ENCODE measurements at regions not wholly inside any gene's neighbourhood (a gene's known extent, or its start where the extent isn't known, plus 50 kb on each side); places are given as distances from the start of the nearest gene placed in this dataset.

- no peak for DNase-seq
These were observed 129.2 kb upstream of the FAM3C start for GRCh38 chr7:121525155-121525819.

GRCh38 chr7:121521711-121522400 is 125.7 kb upstream of the FAM3C start:
- no peak for DNase-seq

- no peak for DNase-seq
These were observed 124.8 kb upstream of the FAM3C start for GRCh38 chr7:121520911-121521310.

GRCh38 chr7:121519548-121520521 is 123.7 kb upstream of the FAM3C start:
- no peak for DNase-seq

- no peak for DNase-seq
These were observed 121.5 kb upstream of the FAM3C start for GRCh38 chr7:121517591-121517990.

GRCh38 chr7:121516821-121517220 is 120.7 kb upstream of the FAM3C start:
- DNase-seq = peak; percentile 6 to 21

GRCh38 chr7:121515630-121516401 is 119.7 kb upstream of the FAM3C start:
- DNase-seq = no peak

GRCh38 chr7:121515229-121515628 is 119.1 kb upstream of the FAM3C start:
- no peak for DNase-seq

- no peak for DNase-seq
These were observed 117.0 kb upstream of the FAM3C start for GRCh38 chr7:121513105-121513504.

- no peak for DNase-seq
These were observed 114.9 kb upstream of the FAM3C start for GRCh38 chr7:121510858-121511482.

GRCh38 chr7:121510302-121510701 is 114.2 kb upstream of the FAM3C start:
- DNase-seq = no peak

GRCh38 chr7:121505540-121506182 is 109.6 kb upstream of the FAM3C start:
- DNase-seq = no peak

GRCh38 chr7:121505021-121505420 is 108.9 kb upstream of the FAM3C start:
- no peak for DNase-seq

- no peak for DNase-seq
These were observed 108.4 kb upstream of the FAM3C start for GRCh38 chr7:121504482-121504881.

GRCh38 chr7:121503730-121504129 is 107.6 kb upstream of the FAM3C start:
- no peak for DNase-seq

GRCh38 chr7:121503039-121503438 is 106.9 kb upstream of the FAM3C start:
- DNase-seq = no peak

GRCh38 chr7:121501566-121501965 is 105.5 kb upstream of the FAM3C start:
- DNase-seq = no peak

GRCh38 chr7:121500360-121501058 is 104.4 kb upstream of the FAM3C start:
- no peak for DNase-seq

- DNase-seq = no peak
These were observed 103.5 kb upstream of the FAM3C start for GRCh38 chr7:121499624-121500023.

GRCh38 chr7:121498816-121499215 is 102.7 kb upstream of the FAM3C start:
- no peak for DNase-seq
